ENCODE measurements at regions not wholly inside any gene's neighbourhood (a gene's known extent, or its start where the extent isn't known, plus 50 kb on each side); places are given as distances from the start of the nearest gene placed in this dataset.
"Not testable (repeated sequence)": the region's sequence is repeated elsewhere in the genome, so short reads cannot be mapped to it uniquely, and the experiment has no call there.

- DNase-seq, result no peak
Measured at GRCh38 chr3:103499967-103500366, 1065.2 kb downstream of the ZPLD1 start.

- DNase-seq, result no peak
Measured at GRCh38 chr3:103510760-103511159, 1075.9 kb downstream of the ZPLD1 start.

- no peak for DNase-seq
Measured at GRCh38 chr3:103511891-103512290, 1077.1 kb downstream of the ZPLD1 start.

- DNase-seq, result no peak
Measured at GRCh38 chr3:103512595-103512994, 1077.8 kb downstream of the ZPLD1 start.

- DNase-seq, result no peak
Measured at GRCh38 chr3:103513003-103513402, 1078.2 kb downstream of the ZPLD1 start.

- no peak for DNase-seq
Measured at GRCh38 chr3:103515116-103515515, 1080.3 kb downstream of the ZPLD1 start.

- no peak for DNase-seq
Measured at GRCh38 chr3:103516950-103517349, 1082.1 kb downstream of the ZPLD1 start.

- not testable (repeated sequence) for DNase-seq
Measured at GRCh38 chr3:103531327-103531726, 1096.5 kb downstream of the ZPLD1 start.

GRCh38 chr3:103532986-103533385 is 1098.2 kb downstream of the ZPLD1 start:
- DNase-seq, result no peak

GRCh38 chr3:103554451-103554850 is 1119.6 kb downstream of the ZPLD1 start:
- no peak for DNase-seq

- not testable (repeated sequence) for DNase-seq
Measured at GRCh38 chr3:103564116-103564515, 1129.3 kb downstream of the ZPLD1 start.

GRCh38 chr3:103585809-103586208 is 1151.0 kb downstream of the ZPLD1 start:
- no peak for DNase-seq

GRCh38 chr3:103589770-103590169 is 1155.0 kb downstream of the ZPLD1 start:
- no peak for DNase-seq

GRCh38 chr3:103600844-103601243 is 1166.0 kb downstream of the ZPLD1 start:
- no peak for DNase-seq

GRCh38 chr3:103601666-103602065 is 1166.9 kb downstream of the ZPLD1 start:
- no peak for DNase-seq

GRCh38 chr3:103609472-103609871 is 1174.7 kb downstream of the ZPLD1 start:
- DNase-seq, result no peak

- no peak for DNase-seq
Measured at GRCh38 chr3:103613397-103614156, 1178.8 kb downstream of the ZPLD1 start.

GRCh38 chr3:103614719-103615118 is 1179.9 kb downstream of the ZPLD1 start:
- no peak for DNase-seq

GRCh38 chr3:103617961-103618360 is 1183.1 kb downstream of the ZPLD1 start:
- no peak for DNase-seq

GRCh38 chr3:103624271-103624670 is 1189.5 kb downstream of the ZPLD1 start:
- no peak for DNase-seq

GRCh38 chr3:103629391-103629790 is 1194.6 kb downstream of the ZPLD1 start:
- no peak for DNase-seq

GRCh38 chr3:103644450-103644849 is 1209.6 kb downstream of the ZPLD1 start:
- DNase-seq, result no peak

GRCh38 chr3:103653996-103654395 is 1219.2 kb downstream of the ZPLD1 start:
- DNase-seq, result no peak

GRCh38 chr3:103657756-103658155 is 1222.9 kb downstream of the ZPLD1 start:
- no peak for DNase-seq

- DNase-seq, result no peak
Measured at GRCh38 chr3:103660810-103661209, 1226.0 kb downstream of the ZPLD1 start.
